MCF 10A (cell line): ENCODE measurements at regions not wholly inside any gene's neighbourhood (a gene's known extent, or its start where the extent isn't known, plus 50 kb on each side); places are given as distances from the start of the nearest gene placed in this dataset.
A peak's percentile ranks its signal among the peaks of the same experiment; 100 is the strongest.

Source experiments
- BruUV-seq: library from RNA; stranded (reverse); fragments of 400-500 nt; replicated peaks from 2 replicates; lab custom pipeline; 2021; lab: Mats Ljungman, UMichigan
- CTCF ChIA-PET: fragments of 300-600 bp; sonication (Branson Sonifier 250); formaldehyde crosslinking; extraction: SDS; loops from one replicate; lab custom pipeline; 2021; ENCODE audit warnings: antibody characterized with exemption, inconsistent platforms; lab: Yijun Ruan, JAX
- POLR2A ChIA-PET: fragments of 300-600, 350-650 bp; sonication (Branson Sonifier 250); formaldehyde crosslinking; extraction: SDS; loops from one replicate; lab custom pipeline; 2020; ENCODE audit warnings: antibody characterized with exemption, inconsistent platforms; lab: Yijun Ruan, JAX
- DNase-seq: peaks from one replicate; pipeline ENCODE4 v3.0.0-alpha.2; 2018; ENCODE audit not compliant: unreplicated experiment
- H3K27ac Mint-ChIP-seq: one replicate; pipeline ENCODE4 v1.8.0; 2022; ENCODE audit warnings: mild to moderate bottlenecking, low read depth, mixed read lengths; ENCODE audit not compliant: unreplicated experiment
- H3K27me3 Mint-ChIP-seq: one replicate; pipeline ENCODE4 v1.8.0; 2022; ENCODE audit warnings: mixed read lengths; ENCODE audit not compliant: insufficient read depth, unreplicated experiment
- H3K36me3 Mint-ChIP-seq: one replicate; pipeline ENCODE4 v1.8.0; 2022; ENCODE audit warnings: mild to moderate bottlenecking, moderate library complexity, mixed read lengths; ENCODE audit not compliant: insufficient read depth, unreplicated experiment
- H3K4me1 Mint-ChIP-seq: one replicate; pipeline ENCODE4 v1.8.0; 2022; ENCODE audit warnings: mixed read lengths; ENCODE audit not compliant: insufficient read depth, unreplicated experiment
- H3K4me3 Mint-ChIP-seq: one replicate; pipeline ENCODE4 v1.8.0; 2022; ENCODE audit warnings: mild to moderate bottlenecking, moderate library complexity, mixed read lengths; ENCODE audit not compliant: unreplicated experiment
- H3K9me3 Mint-ChIP-seq: one replicate; pipeline ENCODE4 v1.8.0; 2022; ENCODE audit warnings: mixed read lengths; ENCODE audit not compliant: unreplicated experiment
- CTCF ChIP-seq: fragments of 200-600 bp; IDR thresholded peaks from one replicate; pipeline ENCODE4 v1.8.0; 2022; ENCODE audit warnings: antibody characterized with exemption, mild to moderate bottlenecking; ENCODE audit not compliant: unreplicated experiment
- intact Hi-C: fragments of 100-400 bp; cut with micrococcal nuclease; formaldehyde crosslinking; loops from 2 replicates; pipeline ENCODE4 v1.14.1; 2022

GRCh38 chr4:130422261-130422660 lies 1326.3 kb downstream of the C4orf33 start:
- POLR2A ChIA-PET = no interaction called here
- H3K9me3 Mint-ChIP-seq = no peaks in the 10 kb centered on the region
- no peaks in the 10 kb centered on the region for H3K36me3 Mint-ChIP-seq
- CTCF ChIA-PET = interaction anchor here (0.7 kb wide), 1 partner anchor 70 kb away, joined by 3 read pairs; no protein-coding TSS in a partner anchor
- no peak for TF ChIP-seq CTCF
- intact Hi-C loops = no loop called here
- DNase-seq = no peak
- BruUV-seq = no TSS peak
- no peak overlapping the region for H3K4me3 Mint-ChIP-seq
- H3K4me1 Mint-ChIP-seq = no peaks in the 10 kb centered on the region
- H3K27me3 Mint-ChIP-seq = no peaks in the 10 kb centered on the region
- H3K27ac Mint-ChIP-seq = no peak overlapping the region

- no TSS peak for BruUV-seq
- intact Hi-C loops = no loop called here
- H3K9me3 Mint-ChIP-seq = no peaks in the 10 kb centered on the region
- peak; percentile 17 for DNase-seq
- TF ChIP-seq CTCF = no peak
- CTCF ChIA-PET = no interaction called here
- no peaks in the 10 kb centered on the region for H3K36me3 Mint-ChIP-seq
- H3K27ac Mint-ChIP-seq = no peak overlapping the region
- H3K4me3 Mint-ChIP-seq = no peak overlapping the region
- no peaks in the 10 kb centered on the region for H3K4me1 Mint-ChIP-seq
- POLR2A ChIA-PET = no interaction called here
- H3K27me3 Mint-ChIP-seq = no peaks in the 10 kb centered on the region
Observed at GRCh38 chr4:130424211-130424610, 1328.3 kb downstream of the C4orf33 start.

GRCh38 chr4:130432289-130432688 lies 1336.3 kb downstream of the C4orf33 start:
- TF ChIP-seq CTCF = no peak
- intact Hi-C loops = no loop called here
- POLR2A ChIA-PET = interaction anchor here (0.7 kb wide), 2 partner anchors 55 to 289 kb away, joined by 3 read pairs; no protein-coding TSS in a partner anchor
- DNase-seq = no peak
- Mint-ChIP-seq H3K9me3 (no peaks in the 10 kb centered on the region), H3K27me3 (no peaks in the 10 kb centered on the region), H3K4me1 (no peaks in the 10 kb centered on the region), H3K36me3 (no peaks in the 10 kb centered on the region), H3K27ac (no peak overlapping the region), H3K4me3 (no peak overlapping the region)
- CTCF ChIA-PET = interaction anchor here (0.5 kb wide), 1 partner anchor 92 kb away, joined by 3 read pairs; no protein-coding TSS in a partner anchor
- no TSS peak for BruUV-seq

- Mint-ChIP-seq H3K4me3 (no peak overlapping the region), H3K4me1 (no peaks in the 10 kb centered on the region), H3K36me3 (no peaks in the 10 kb centered on the region), H3K27me3 (no peaks in the 10 kb centered on the region), H3K27ac (no peak overlapping the region), H3K9me3 (peaks cover 21% of the 10 kb centered on the region)
- intact Hi-C loops = no loop called here
- CTCF ChIA-PET = no interaction called here
- no peak for DNase-seq
- TF ChIP-seq CTCF = no peak
- POLR2A ChIA-PET = no interaction called here
- no TSS peak for BruUV-seq
Observed at GRCh38 chr4:130449741-130450140, 1353.8 kb downstream of the C4orf33 start.
